ENCODE measurements at regions not wholly inside any gene's neighbourhood (a gene's known extent, or its start where the extent isn't known, plus 50 kb on each side); places are given as distances from the start of the nearest gene placed in this dataset.

DNA sequence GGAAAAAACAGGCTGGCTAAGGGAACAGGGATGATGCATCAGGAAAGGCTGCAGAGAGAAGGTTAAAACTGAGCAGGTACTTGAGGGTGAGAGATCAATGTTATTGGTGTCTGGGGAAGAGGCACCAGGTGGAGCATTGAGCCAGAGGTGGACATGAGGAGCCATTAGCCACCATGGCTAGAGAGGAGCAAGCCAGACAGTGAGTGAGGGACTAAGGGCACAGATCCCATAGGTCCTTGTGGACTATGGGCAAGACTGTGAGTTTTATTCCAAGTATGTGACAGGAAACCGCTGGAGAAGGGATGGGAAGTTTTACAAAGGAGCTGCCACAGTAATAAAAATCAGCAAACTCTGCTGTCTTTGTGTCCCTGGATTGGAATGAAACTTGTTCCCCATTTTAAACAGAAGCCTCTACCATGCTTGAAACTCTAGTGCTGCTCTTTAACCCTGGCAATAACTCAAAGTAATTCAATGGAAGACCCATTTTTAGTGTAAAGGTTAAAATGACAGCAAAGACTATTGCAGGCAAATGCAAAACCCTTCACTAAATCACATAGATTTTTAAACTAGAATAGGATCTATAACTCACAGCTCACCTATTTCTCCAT is 349.8 kb downstream of the ENC1 start:
- TF ChIP-seq RXRA (IDR thresholded peaks at IDR 0.05; ENCODE audit: insufficient read depth, low read depth, low read length) (no peak), GTF2F1 (IDR thresholded peaks at IDR 0.05; ENCODE audit: borderline replicate concordance, low read depth, low read length) (no peak)
